HG03342 (cell line): ENCODE measurements at regions not wholly inside any gene's neighbourhood (a gene's known extent, or its start where the extent isn't known, plus 50 kb on each side); places are given as distances from the start of the nearest gene placed in this dataset.
"Not testable (repeated sequence)": the region's sequence is repeated elsewhere in the genome, so short reads cannot be mapped to it uniquely, and the experiment has no call there.

Experiments used
- ATAC-seq: cut with Tn5 transposase; IDR thresholded peaks from one replicate; pipeline ENCODE4 v1.9.1; 2021; ENCODE audit warnings: mild to moderate bottlenecking, moderate library complexity; ENCODE audit not compliant: unreplicated experiment

GRCh38 chr14:30069536-30069935 lies 141.9 kb upstream of the PRKD1 start:
- no peak for ATAC-seq

- not testable (repeated sequence) for ATAC-seq
Measured at GRCh38 chr14:30072454-30072853, 144.8 kb upstream of the PRKD1 start.

- no peak for ATAC-seq
Measured at GRCh38 chr14:30077946-30078345, 150.3 kb upstream of the PRKD1 start.

GRCh38 chr14:30078811-30079402 lies 151.3 kb upstream of the PRKD1 start:
- no peak for ATAC-seq

- ATAC-seq: no peak
Measured at GRCh38 chr14:30082486-30082885, 154.8 kb upstream of the PRKD1 start.

GRCh38 chr14:30084811-30085210 lies 157.2 kb upstream of the PRKD1 start:
- ATAC-seq: no peak

- no peak for ATAC-seq
Measured at GRCh38 chr14:30085943-30086342, 158.3 kb upstream of the PRKD1 start.

GRCh38 chr14:30088620-30089019 lies 161.0 kb upstream of the PRKD1 start:
- no peak for ATAC-seq

GRCh38 chr14:30108975-30109700 lies 181.5 kb upstream of the PRKD1 start:
- no peak for ATAC-seq

GRCh38 chr14:30114051-30114450 lies 186.4 kb upstream of the PRKD1 start:
- ATAC-seq: no peak

- ATAC-seq: no peak
Measured at GRCh38 chr14:30115756-30116155, 188.1 kb upstream of the PRKD1 start.

GRCh38 chr14:30118992-30119640 lies 191.5 kb upstream of the PRKD1 start:
- no peak for ATAC-seq

GRCh38 chr14:30125322-30125979 lies 197.8 kb upstream of the PRKD1 start:
- no peak for ATAC-seq

GRCh38 chr14:30129807-30130206 lies 202.2 kb upstream of the PRKD1 start:
- ATAC-seq: no peak

- no peak for ATAC-seq
Measured at GRCh38 chr14:30131581-30132097, 204.0 kb upstream of the PRKD1 start.

GRCh38 chr14:30132196-30132595 lies 204.5 kb upstream of the PRKD1 start:
- no peak for ATAC-seq

- ATAC-seq: no peak
Measured at GRCh38 chr14:30134936-30135335, 207.3 kb upstream of the PRKD1 start.

- no peak for ATAC-seq
Measured at GRCh38 chr14:30138567-30138966, 210.9 kb upstream of the PRKD1 start.

- ATAC-seq: no peak
Measured at GRCh38 chr14:30142216-30142615, 214.6 kb upstream of the PRKD1 start.

GRCh38 chr14:30143627-30144026 lies 216.0 kb upstream of the PRKD1 start:
- no peak for ATAC-seq

- no peak for ATAC-seq
Measured at GRCh38 chr14:30153717-30154116, 226.1 kb upstream of the PRKD1 start.
